Sigmoid colon (tissue), 6 donors: ENCODE measurements at regions not wholly inside any gene's neighbourhood (a gene's known extent, or its start where the extent isn't known, plus 50 kb on each side); places are given as distances from the start of the nearest gene placed in this dataset.
"Not testable (repeated sequence)": the region's sequence is repeated elsewhere in the genome, so short reads cannot be mapped to it uniquely, and the experiment has no call there.

Experiments used
- DNase-seq: peaks from one replicate; pipeline ENCODE4 v3.0.0-alpha.2; 2019
- H3K27ac ChIP-seq, 4 donors: fragments of 200-600 bp; sonication (generic); one replicate each; pipeline ENCODE4 v1.5.1; 2016 to 2019; ENCODE audit warnings: mild to moderate bottlenecking in 1 of 4
- H3K27me3 ChIP-seq, 3 donors: fragments of 200-600 bp; sonication (generic); one replicate each; pipeline ENCODE4 v1.5.1; 2019; ENCODE audit warnings: mild to moderate bottlenecking in 1 of 3
- H3K36me3 ChIP-seq, 4 donors: fragments of 200-600 bp; sonication (generic); one replicate each; pipeline ENCODE4 v1.5.1; 2016 to 2019
- H3K4me1 ChIP-seq, 4 donors: fragments of 200-600 bp; sonication (generic); one replicate each; pipeline ENCODE4 v1.5.1; 2017 to 2019
- H3K4me3 ChIP-seq, 4 donors: fragments of 200-600 bp; sonication (generic); one replicate each; pipeline ENCODE4 v1.5.1; 2017 to 2019; ENCODE audit warnings: mild to moderate bottlenecking in 2 of 4, moderate library complexity in 1 of 4
- H3K9me3 ChIP-seq, 4 donors: fragments of 200-600 bp in 3 of 4; sonication (generic) in 3 of 4; one replicate each; pipeline versions ENCODE4 v1.5.1 to v1.6.1; 2013 to 2019
- EP300 ChIP-seq, 4 donors: sonication (generic); formaldehyde crosslinking; IDR thresholded peaks; one replicate each; pipeline ENCODE4 v1.6.1; 2017; ENCODE audit warnings: antibody characterized with exemption in 4 of 4
- POLR2A ChIP-seq, 2 donors: fragments of 450-650 bp; IDR thresholded peaks; one replicate each; pipeline ENCODE4 v1.6.1; 2016; ENCODE audit warnings: antibody characterized with exemption in 2 of 2, mild to moderate bottlenecking in 2 of 2, moderate library complexity in 2 of 2
- POLR2AphosphoS5 ChIP-seq, 4 donors: sonication (generic); formaldehyde crosslinking; IDR thresholded peaks; one replicate each; pipeline ENCODE4 v1.6.1; 2017; ENCODE audit warnings: antibody characterized with exemption in 4 of 4
- WGBS, 2 donors: extraction: QIAGEN DNeasy Blood & Tissue Kit; methylation state at CpG; one replicate each; pipeline ENCODE4 v1.1.7; 2013; 5-methylcytosine and 5-hydroxymethylcytosine counted together
- intact Hi-C: fragments of 100-400 bp; cut with DNase I; formaldehyde crosslinking; loops from one replicate; pipeline ENCODE4 v1.15.1; 2023
- TF ChIP-seq, protein P1 (sequence below), 4 experiments: fragments of 450-650 bp in 3 of 4; fragments of 200-600 bp in 1 of 4; IDR thresholded peaks; one replicate each; pipeline ENCODE4 v1.5.1; 2016 to 2019; ENCODE audit warnings: antibody characterized with exemption in 4 of 4, mild to moderate bottlenecking in 3 of 4, moderate library complexity in 2 of 4
- donor health status: healthy with polysubstance abuse.
- donor health status: healthy.

GRCh38 chr5:124021776-124022175, 509.8 kb downstream of the CSNK1G3 start:
- Histone ChIP-seq H3K4me1 (no peaks in the 10 kb centered on the region), H3K9me3 (no peaks in the 10 kb centered on the region), H3K4me3 (no peak overlapping the region), H3K36me3 (no peaks in the 10 kb centered on the region), H3K27ac (no peak overlapping the region), H3K27me3 (no peaks in the 10 kb centered on the region)
- TF ChIP-seq, protein P1, sequence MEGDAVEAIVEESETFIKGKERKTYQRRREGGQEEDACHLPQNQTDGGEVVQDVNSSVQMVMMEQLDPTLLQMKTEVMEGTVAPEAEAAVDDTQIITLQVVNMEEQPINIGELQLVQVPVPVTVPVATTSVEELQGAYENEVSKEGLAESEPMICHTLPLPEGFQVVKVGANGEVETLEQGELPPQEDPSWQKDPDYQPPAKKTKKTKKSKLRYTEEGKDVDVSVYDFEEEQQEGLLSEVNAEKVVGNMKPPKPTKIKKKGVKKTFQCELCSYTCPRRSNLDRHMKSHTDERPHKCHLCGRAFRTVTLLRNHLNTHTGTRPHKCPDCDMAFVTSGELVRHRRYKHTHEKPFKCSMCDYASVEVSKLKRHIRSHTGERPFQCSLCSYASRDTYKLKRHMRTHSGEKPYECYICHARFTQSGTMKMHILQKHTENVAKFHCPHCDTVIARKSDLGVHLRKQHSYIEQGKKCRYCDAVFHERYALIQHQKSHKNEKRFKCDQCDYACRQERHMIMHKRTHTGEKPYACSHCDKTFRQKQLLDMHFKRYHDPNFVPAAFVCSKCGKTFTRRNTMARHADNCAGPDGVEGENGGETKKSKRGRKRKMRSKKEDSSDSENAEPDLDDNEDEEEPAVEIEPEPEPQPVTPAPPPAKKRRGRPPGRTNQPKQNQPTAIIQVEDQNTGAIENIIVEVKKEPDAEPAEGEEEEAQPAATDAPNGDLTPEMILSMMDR (IDR thresholded peaks at IDR 0.05), result no peak
- TF ChIP-seq POLR2AphosphoS5 (IDR thresholded peaks at IDR 0.05) (no peak), POLR2A (IDR thresholded peaks at IDR 0.05) (no peak), EP300 (IDR thresholded peaks at IDR 0.05) (no peak)
- WGBS, 2 donors, result 94 to 98% methylated on average over 1 of the region's 1 CpG
- intact Hi-C loops, result no loop called here
- no peak for DNase-seq

GRCh38 chr5:124021066-124021641, 509.2 kb downstream of the CSNK1G3 start:
- TF ChIP-seq, protein P1 (IDR thresholded peaks at IDR 0.05), result no peak
- no peak for TF ChIP-seq POLR2A (IDR thresholded peaks at IDR 0.05)
- TF ChIP-seq POLR2AphosphoS5 (IDR thresholded peaks at IDR 0.05), result no peak
- TF ChIP-seq EP300 (IDR thresholded peaks at IDR 0.05), result no peak
- Histone ChIP-seq H3K36me3 (no peaks in the 10 kb centered on the region), H3K4me3 (no peak overlapping the region), H3K27ac (no peak overlapping the region), H3K4me1 (no peaks in the 10 kb centered on the region), H3K27me3 (no peaks in the 10 kb centered on the region), H3K9me3 (no peaks in the 10 kb centered on the region)
- WGBS, 2 donors, result 84 to 96% methylated on average over 1 of the region's 1 CpG
- intact Hi-C loops, result no loop called here
- DNase-seq, result no peak

- H3K36me3 ChIP-seq, H3K4me1 ChIP-seq, DNase-seq, intact Hi-C loops, H3K27ac ChIP-seq, H3K4me3 ChIP-seq, H3K27me3 ChIP-seq, H3K9me3 ChIP-seq: not testable (repeated sequence)
- WGBS, 2 donors, result 85 to 90% methylated on average over 3 of the region's 5 CpGs
These were observed 505.3 kb downstream of the CSNK1G3 start for GRCh38 chr5:124017321-124017720.

DNA sequence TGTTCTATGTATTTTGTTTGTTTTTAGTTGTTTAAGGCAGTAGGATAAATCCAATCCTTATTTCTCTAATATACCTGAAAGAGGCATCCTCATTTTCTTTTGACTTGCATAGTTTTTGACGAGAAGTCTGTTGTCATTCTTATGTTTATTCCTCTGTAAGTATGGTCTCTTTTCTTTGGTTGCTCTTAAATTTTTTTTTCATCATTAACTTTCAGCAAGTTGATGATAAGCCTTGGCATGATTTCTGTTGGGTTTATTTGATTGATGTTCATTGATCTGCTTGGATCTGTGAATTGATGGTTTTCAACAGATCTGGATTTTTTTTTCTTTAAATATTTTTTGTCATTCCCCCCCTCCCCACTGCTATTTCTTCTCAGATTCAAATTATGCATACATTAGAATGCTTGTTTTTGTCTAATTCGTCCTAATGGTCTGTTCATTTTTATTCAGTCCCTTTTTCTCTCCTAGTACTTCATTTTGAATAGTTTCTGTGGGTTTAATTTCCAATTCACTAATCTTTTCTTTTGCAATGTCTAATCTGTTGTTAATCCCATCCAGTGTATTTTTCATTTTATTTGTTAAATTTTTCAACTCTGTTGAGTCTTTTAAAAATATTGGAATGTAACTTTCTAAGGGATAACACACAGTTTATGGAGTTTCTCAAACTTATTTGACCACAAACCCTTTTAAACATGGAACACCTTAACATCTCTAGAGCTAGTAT, 495.9 kb downstream of the CSNK1G3 start:
- H3K4me1 ChIP-seq, result no peaks in the 10 kb centered on the region
- intact Hi-C loops, result no loop called here
- TF ChIP-seq, protein P1 (IDR thresholded peaks at IDR 0.05), result no peak
- no peak for TF ChIP-seq POLR2A (IDR thresholded peaks at IDR 0.05)
- no peak for TF ChIP-seq EP300 (IDR thresholded peaks at IDR 0.05)
- TF ChIP-seq POLR2AphosphoS5 (IDR thresholded peaks at IDR 0.05), result no peak
- H3K36me3 ChIP-seq, result no peaks in the 10 kb centered on the region
- peaks cover 0 to 12% (median 5%) of the 10 kb centered on the region in 4 donors for H3K9me3 ChIP-seq
- 85 to 86% methylated on average over 2 of the region's 2 CpGs for WGBS, 2 donors
- no peaks in the 10 kb centered on the region for H3K27me3 ChIP-seq
- no peak for DNase-seq
- no peak overlapping the region for H3K4me3 ChIP-seq
- H3K27ac ChIP-seq, result no peak overlapping the region

DNA sequence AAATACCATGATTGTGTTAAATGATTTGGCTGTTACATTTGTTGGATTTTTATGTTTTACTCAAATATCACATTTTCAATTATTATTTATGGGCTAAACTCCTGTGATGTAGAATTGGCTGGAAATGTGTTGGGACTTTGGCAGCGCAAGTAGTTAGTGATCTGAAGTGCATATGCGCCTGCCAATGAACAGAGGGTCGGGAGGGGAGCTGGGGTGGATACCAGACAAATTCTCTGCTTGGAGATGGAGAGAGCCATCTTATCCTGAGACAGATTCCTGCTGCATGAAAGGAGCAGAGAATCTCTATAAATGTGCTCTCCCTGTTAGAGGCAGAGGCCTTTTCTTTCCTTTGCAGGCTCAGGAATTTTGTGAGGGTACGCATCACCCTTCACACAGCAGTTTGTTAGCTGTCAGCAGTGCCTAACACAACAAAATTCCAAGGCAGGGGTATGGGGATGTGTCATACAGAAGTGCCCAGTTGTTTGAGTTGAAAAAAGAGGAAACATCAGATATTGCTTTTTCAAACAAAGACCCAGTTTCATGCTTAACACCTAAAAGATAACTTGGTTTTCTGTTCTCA, 489.1 kb downstream of the CSNK1G3 start:
- Histone ChIP-seq H3K27ac (no peak overlapping the region), H3K9me3 (no peaks in the 10 kb centered on the region), H3K4me1 (no peaks in the 10 kb centered on the region), H3K4me3 (no peak overlapping the region), H3K27me3 (no peaks in the 10 kb centered on the region), H3K36me3 (no peaks in the 10 kb centered on the region)
- TF ChIP-seq POLR2AphosphoS5 (IDR thresholded peaks at IDR 0.05) (no peak), POLR2A (IDR thresholded peaks at IDR 0.05) (no peak), EP300 (IDR thresholded peaks at IDR 0.05) (no peak)
- TF ChIP-seq, protein P1 (IDR thresholded peaks at IDR 0.05), result no peak
- intact Hi-C loops, result no loop called here
- WGBS, 2 donors, result 88% methylated on average over 4 of the region's 4 CpGs
- DNase-seq, result no peak
